WERI-Rb-1 (cell line): ENCODE measurements at regions not wholly inside any gene's neighbourhood (a gene's known extent, or its start where the extent isn't known, plus 50 kb on each side); places are given as distances from the start of the nearest gene placed in this dataset.
"Not testable (repeated sequence)": the region's sequence is repeated elsewhere in the genome, so short reads cannot be mapped to it uniquely, and the experiment has no call there.

Experiments
- DNase-seq: peaks from one replicate; pipeline ENCODE4 v3.0.0-alpha.2; 2020
- H3K27ac ChIP-seq: fragments of 250-450 bp; sonication (Bioruptor Pico); 2 replicates; pipeline ENCODE4 v1.5.1; 2020; ENCODE audit warnings: mild to moderate bottlenecking, moderate library complexity
- H3K27me3 ChIP-seq: fragments of 250-450 bp; sonication (Bioruptor Pico); 2 replicates; pipeline ENCODE4 v1.5.1; 2021; ENCODE audit warnings: mild to moderate bottlenecking, low read depth, moderate library complexity; ENCODE audit not compliant: insufficient read depth, severe bottlenecking
- H3K36me3 ChIP-seq: fragments of 250-450 bp; sonication (Bioruptor Pico); 2 replicates; pipeline ENCODE4 v1.5.1; 2020; ENCODE audit warnings: mild to moderate bottlenecking, moderate library complexity
- H3K4me3 ChIP-seq: 2 replicates; pipeline ENCODE4 v1.5.1; 2011; ENCODE audit warnings: low read depth, mild to moderate bottlenecking, control low read depth, low read length
- H3K9me3 ChIP-seq: fragments of 250-450 bp; sonication (Bioruptor Pico); 2 replicates; pipeline ENCODE4 v1.5.1; 2021; ENCODE audit warnings: mild to moderate bottlenecking, moderate library complexity; ENCODE audit not compliant: severe bottlenecking
- TF ChIP-seq, protein P1 (sequence below): IDR thresholded peaks from 2 replicates; pipeline ENCODE4 v1.5.1; 2011; ENCODE audit warnings: low read depth, mild to moderate bottlenecking, control low read depth, inconsistent platforms, low read length

DNA sequence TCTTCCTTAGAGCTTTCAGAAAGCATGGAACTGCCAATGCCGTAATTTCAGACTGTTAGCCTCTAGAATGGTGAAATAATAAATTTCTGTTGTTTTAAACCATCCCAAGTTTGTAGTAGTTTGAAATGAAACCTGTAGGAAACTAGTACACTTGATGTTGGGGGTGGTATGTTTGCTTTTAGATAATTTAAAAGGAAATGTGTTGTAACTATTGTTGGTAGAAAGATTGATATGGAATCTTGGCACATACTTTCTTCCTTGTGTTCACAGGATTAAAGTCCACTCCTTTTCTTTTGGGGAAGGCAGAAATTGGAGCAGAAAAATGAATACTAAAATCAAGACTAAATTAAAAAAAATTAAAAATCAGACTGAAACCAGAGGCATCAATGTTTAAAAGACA, 66.0 kb upstream of the ARRDC3 start:
- H3K9me3 ChIP-seq, result peaks cover 4% of the 10 kb centered on the region
- H3K36me3 ChIP-seq, result no peaks in the 10 kb centered on the region
- no peak for DNase-seq
- TF ChIP-seq, protein P1, sequence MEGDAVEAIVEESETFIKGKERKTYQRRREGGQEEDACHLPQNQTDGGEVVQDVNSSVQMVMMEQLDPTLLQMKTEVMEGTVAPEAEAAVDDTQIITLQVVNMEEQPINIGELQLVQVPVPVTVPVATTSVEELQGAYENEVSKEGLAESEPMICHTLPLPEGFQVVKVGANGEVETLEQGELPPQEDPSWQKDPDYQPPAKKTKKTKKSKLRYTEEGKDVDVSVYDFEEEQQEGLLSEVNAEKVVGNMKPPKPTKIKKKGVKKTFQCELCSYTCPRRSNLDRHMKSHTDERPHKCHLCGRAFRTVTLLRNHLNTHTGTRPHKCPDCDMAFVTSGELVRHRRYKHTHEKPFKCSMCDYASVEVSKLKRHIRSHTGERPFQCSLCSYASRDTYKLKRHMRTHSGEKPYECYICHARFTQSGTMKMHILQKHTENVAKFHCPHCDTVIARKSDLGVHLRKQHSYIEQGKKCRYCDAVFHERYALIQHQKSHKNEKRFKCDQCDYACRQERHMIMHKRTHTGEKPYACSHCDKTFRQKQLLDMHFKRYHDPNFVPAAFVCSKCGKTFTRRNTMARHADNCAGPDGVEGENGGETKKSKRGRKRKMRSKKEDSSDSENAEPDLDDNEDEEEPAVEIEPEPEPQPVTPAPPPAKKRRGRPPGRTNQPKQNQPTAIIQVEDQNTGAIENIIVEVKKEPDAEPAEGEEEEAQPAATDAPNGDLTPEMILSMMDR, result no peak
- H3K27ac ChIP-seq, result no peak overlapping the region
- H3K27me3 ChIP-seq, result no peaks in the 10 kb centered on the region
- H3K4me3 ChIP-seq, result no peak overlapping the region

DNA sequence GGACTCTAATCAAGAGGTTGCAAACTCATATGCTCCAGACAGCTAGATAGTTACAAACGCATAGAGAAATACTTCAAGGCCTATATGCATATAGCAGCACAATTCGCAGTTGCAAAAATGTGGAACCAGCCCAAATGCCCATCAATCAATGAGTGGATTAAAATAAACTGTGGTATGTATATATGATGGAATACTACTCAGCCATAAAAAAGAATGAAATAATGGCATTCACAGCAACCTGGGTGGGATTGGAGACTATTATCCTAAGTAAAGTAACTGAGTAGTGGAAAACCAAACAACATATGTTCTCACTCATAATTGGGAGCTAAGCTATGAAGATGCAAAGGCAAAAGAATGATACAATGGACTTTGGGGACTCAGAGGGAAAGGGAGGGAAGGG, 65.0 kb upstream of the ARRDC3 start:
- H3K9me3 ChIP-seq, H3K36me3 ChIP-seq, DNase-seq, H3K4me3 ChIP-seq, H3K27ac ChIP-seq, H3K27me3 ChIP-seq: not testable (repeated sequence)

DNA sequence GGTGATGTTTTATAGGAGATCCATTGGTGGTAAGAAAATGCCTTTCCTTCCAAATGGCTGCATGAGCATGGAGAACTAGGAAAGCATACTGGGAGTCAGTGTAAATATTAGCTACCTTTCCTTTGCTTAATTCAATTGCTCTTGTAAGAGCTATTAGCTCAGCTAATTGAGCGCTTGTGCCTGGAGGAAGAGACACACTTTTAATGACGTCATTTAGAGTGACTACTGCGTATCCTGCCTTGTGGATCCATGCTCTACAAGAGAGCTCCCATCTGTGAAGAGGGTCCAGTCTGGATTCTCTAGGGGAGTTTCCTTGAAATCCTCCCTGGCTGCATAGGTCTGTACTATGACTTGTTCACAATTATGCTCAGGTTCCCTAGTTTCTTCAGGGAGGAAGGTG, 63.8 kb upstream of the ARRDC3 start:
- not testable (repeated sequence) for H3K9me3 ChIP-seq, H3K4me3 ChIP-seq, H3K27ac ChIP-seq, H3K36me3 ChIP-seq, H3K27me3 ChIP-seq, DNase-seq

DNA sequence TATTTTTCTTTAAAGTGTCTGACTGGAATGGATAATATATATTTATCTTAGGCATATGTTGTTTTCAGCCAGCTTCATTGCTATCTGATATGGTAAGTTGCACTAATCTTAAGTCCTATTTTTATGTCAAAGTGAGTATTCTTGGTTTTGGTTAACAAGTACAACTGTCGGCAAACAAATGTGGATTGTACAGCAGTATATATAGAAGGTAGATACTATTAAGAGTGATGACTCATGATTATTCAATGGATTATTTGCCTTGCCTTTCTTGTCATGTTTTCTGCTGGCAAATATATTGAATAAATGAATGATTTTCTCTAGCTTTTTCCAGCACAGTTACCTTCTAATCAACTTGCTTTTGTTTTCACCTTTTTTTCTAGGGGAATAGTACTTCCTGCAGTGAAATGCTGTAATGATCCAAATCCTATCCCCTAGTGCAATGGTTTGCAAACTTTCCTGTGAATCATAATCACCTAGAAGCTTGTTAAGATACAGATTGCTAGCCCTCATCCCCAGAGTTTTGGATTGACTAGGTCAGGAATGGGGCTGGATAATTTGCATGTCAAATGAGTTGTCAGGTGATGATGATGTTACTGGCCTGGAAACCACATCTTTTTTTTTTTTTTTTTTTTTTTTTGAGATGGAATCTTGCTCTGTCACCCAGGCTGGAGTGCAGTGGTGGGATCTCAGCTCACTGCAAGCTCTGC, 60.8 kb upstream of the ARRDC3 start:
- peaks cover 4% of the 10 kb centered on the region for H3K9me3 ChIP-seq
- no peak overlapping the region for H3K4me3 ChIP-seq
- H3K36me3 ChIP-seq, result no peaks in the 10 kb centered on the region
- H3K27ac ChIP-seq, result no peak overlapping the region
- no peak for DNase-seq
- H3K27me3 ChIP-seq, result no peaks in the 10 kb centered on the region
- TF ChIP-seq, protein P1, result no peak

DNA sequence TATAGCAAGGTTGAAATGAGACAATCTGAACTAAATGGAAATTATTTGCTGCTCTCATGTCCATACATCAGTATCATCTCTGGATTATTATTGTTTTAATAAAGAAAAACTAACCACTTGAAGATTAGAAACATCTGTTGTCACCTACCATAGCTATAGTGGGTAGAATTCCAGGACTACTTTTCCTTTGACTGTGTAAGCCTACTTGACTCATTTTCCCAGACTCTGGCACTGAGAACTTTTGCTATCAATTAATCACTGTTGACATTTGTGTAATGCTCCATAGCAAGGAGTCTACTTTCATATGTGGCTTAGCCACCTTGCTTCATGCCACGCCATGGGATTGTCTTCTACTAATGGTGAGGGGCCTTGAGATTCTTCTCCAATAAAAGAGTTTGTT, 59.9 kb upstream of the ARRDC3 start:
- H3K27me3 ChIP-seq, result no peaks in the 10 kb centered on the region
- H3K9me3 ChIP-seq, result peaks cover under 1% of the 10 kb centered on the region
- H3K36me3 ChIP-seq, result no peaks in the 10 kb centered on the region
- no peak for DNase-seq
- TF ChIP-seq, protein P1, result no peak
- H3K27ac ChIP-seq, result no peak overlapping the region
- H3K4me3 ChIP-seq, result no peak overlapping the region

DNA sequence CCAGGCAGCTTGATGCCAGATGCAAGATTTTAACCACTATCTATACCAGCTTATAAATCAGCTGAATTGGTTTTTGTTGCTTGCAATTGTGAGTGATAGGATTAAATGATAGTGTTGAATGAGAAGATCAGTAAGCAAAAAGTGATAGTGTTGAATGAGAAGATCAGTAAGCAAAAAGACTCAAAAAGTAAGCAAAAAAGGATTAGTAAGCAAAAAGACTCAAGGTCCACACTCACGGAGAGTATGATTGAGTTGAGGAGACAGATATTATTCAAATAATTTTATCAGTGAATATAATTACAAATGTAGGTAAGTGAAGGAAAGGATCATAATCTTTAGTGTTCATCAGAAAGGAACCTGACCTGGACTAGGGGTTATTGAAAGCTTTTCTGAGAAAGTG, 58.0 kb upstream of the ARRDC3 start:
- no peak overlapping the region for H3K4me3 ChIP-seq

More for the DNA sequence above, 58.0 kb upstream of the ARRDC3 start:
- Histone ChIP-seq H3K9me3 (no peaks in the 10 kb centered on the region), H3K27me3 (no peaks in the 10 kb centered on the region), H3K36me3 (no peaks in the 10 kb centered on the region), H3K27ac (no peak overlapping the region)
- DNase-seq, result no peak
- TF ChIP-seq, protein P1, result no peak
